Panc1 (cell line): ENCODE measurements at regions not wholly inside any gene's neighbourhood (a gene's known extent, or its start where the extent isn't known, plus 50 kb on each side); places are given as distances from the start of the nearest gene placed in this dataset.

ENCODE experiments used
- ATAC-seq: fragments of 200-7000 bp; cut with Tn5 transposase; 2 replicates; pipeline ENCODE4 v1.9.1; 2020; ENCODE audit warnings: mild to moderate bottlenecking, moderate library complexity
- BruUV-seq: library from RNA; stranded (reverse); fragments of 400-500 nt; replicated peaks from 2 replicates; lab custom pipeline; 2021; lab: Mats Ljungman, UMichigan
- CTCF ChIA-PET: fragments of 300-600 bp; sonication (Branson Sonifier 250); formaldehyde crosslinking; loops from one replicate; lab custom pipeline; 2022; ENCODE audit warnings: antibody characterized with exemption; lab: Charles Lee
- POLR2A ChIA-PET: fragments of 300-600 bp; sonication (Branson Sonifier 250); formaldehyde crosslinking; loops from one replicate; lab custom pipeline; 2022; ENCODE audit warnings: antibody characterized with exemption; lab: Charles Lee
- DNase-seq: peaks from one replicate; pipeline ENCODE4 v3.0.0-alpha.2; 2010; ENCODE audit warnings: low read depth, low spot score
- H3K27ac ChIP-seq: 2 replicates; pipeline ENCODE4 v1.5.1; 2011; ENCODE audit warnings: mild to moderate bottlenecking, low read length, inconsistent platforms
- H3K27me3 ChIP-seq: fragments of 200-500 bp; sonication (Bioruptor generic); 2 replicates; pipeline ENCODE4 v1.6.0; 2014; ENCODE audit warnings: low read length, inconsistent platforms; ENCODE audit not compliant: control insufficient read depth, insufficient read depth
- H3K36me3 ChIP-seq: fragments of 200-500 bp; sonication (Bioruptor generic); 2 replicates; pipeline ENCODE4 v1.5.1; 2014; ENCODE audit warnings: inconsistent platforms, mild to moderate bottlenecking, low read length, moderate library complexity; ENCODE audit not compliant: control insufficient read depth, insufficient read depth
- H3K4me1 ChIP-seq: 2 replicates; pipeline ENCODE4 v1.5.1; 2011; ENCODE audit warnings: inconsistent platforms, mild to moderate bottlenecking, low read length, moderate library complexity; ENCODE audit not compliant: control insufficient read depth, insufficient read depth
- H3K4me3 ChIP-seq, 2 experiments: 2 replicates each; pipeline ENCODE4 v1.5.1; 2011 to 2012; ENCODE audit warnings: low read depth in 2 of 2, low read length in 2 of 2, mild to moderate bottlenecking in 2 of 2, inconsistent platforms in 1 of 2, moderate library complexity in 1 of 2
- H3K9me3 ChIP-seq: fragments of 200-500 bp; sonication (Bioruptor generic); 2 replicates; pipeline ENCODE4 v1.5.1; 2014; ENCODE audit warnings: low read depth, mild to moderate bottlenecking, inconsistent platforms, low read length, moderate library complexity; ENCODE audit not compliant: control insufficient read depth, insufficient read depth
- CTCF ChIP-seq: fragments of 450-650 bp; IDR thresholded peaks from 2 replicates; pipeline ENCODE4 v1.5.1; 2017; ENCODE audit warnings: mild to moderate bottlenecking
- POLR2AphosphoS5 ChIP-seq: IDR thresholded peaks from 2 replicates; pipeline ENCODE4 v1.6.1; 2012; ENCODE audit warnings: mild to moderate bottlenecking, low read depth, low read length, moderate library complexity
- SIN3A ChIP-seq: IDR thresholded peaks from 2 replicates; pipeline ENCODE4 v1.6.1; 2012; ENCODE audit warnings: low read depth, mild to moderate bottlenecking, low read length, moderate library complexity, borderline replicate concordance; ENCODE audit not compliant: insufficient read depth
- TCF7L2 ChIP-seq: IDR thresholded peaks from 2 replicates; pipeline ENCODE4 v1.6.1; 2011; ENCODE audit warnings: mild to moderate bottlenecking, low read depth, low read length, inconsistent platforms
- in situ Hi-C: cut with HindIII; loops from 2 replicates; pipeline ENCODE4 v1.10.0; 2016; ENCODE audit warnings: low sequenced_read_pairs, low pct_unique_long_range_greater_than_20kb
- intact Hi-C: fragments of 100-400 bp; cut with micrococcal nuclease; formaldehyde crosslinking; loops from one replicate; pipeline ENCODE4 v1.10.0; 2022; ENCODE audit not compliant: unreplicated experiment
- TF ChIP-seq, protein P1 (sequence below), 2 experiments: IDR thresholded peaks; 2 replicates each; pipeline ENCODE4 v1.6.1; 2011 to 2012; ENCODE audit warnings: low read depth in 2 of 2, control low read depth in 1 of 2, low read length in 1 of 2, mild to moderate bottlenecking in 1 of 2, moderate library complexity in 1 of 2; ENCODE audit not compliant: insufficient read depth in 1 of 2

DNA sequence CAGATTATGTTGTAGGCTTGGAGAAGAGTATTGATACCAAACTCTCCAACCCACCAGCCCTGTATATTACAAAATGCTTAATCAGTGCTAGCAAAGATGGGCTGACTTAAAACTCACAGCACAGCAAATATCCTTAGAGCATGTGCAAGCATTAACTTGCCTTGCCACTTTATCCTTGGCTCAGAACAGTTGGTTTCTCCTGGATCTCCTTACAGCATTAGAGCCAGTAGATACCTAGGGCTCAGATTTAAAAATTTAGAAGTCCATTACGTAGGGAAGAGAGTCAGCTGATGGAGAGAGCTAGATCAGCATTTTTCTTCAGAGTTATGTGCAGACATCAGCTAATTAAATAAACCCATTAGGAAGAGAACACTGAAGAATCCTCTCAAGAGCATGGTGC lies 198.5 kb upstream of the ZBED5 start:
- ChIA-PET POLR2A (no interaction called here), CTCF (no interaction called here)
- intact Hi-C loops = no loop called here
- no peaks in the 10 kb centered on the region for H3K36me3 ChIP-seq
- H3K9me3 ChIP-seq = peaks cover 14% of the 10 kb centered on the region
- H3K27me3 ChIP-seq = no peaks in the 10 kb centered on the region
- no TSS peak for BruUV-seq
- no peaks in the 10 kb centered on the region for H3K4me1 ChIP-seq
- no peak overlapping the region for H3K27ac ChIP-seq
- ATAC-seq = no peak
- in situ Hi-C loops = no loop called here
- H3K4me3 ChIP-seq = no peak overlapping the region
- DNase-seq = no peak
- TF ChIP-seq TCF7L2 = no peak
- no peak for TF ChIP-seq POLR2AphosphoS5
- TF ChIP-seq, protein P1, sequence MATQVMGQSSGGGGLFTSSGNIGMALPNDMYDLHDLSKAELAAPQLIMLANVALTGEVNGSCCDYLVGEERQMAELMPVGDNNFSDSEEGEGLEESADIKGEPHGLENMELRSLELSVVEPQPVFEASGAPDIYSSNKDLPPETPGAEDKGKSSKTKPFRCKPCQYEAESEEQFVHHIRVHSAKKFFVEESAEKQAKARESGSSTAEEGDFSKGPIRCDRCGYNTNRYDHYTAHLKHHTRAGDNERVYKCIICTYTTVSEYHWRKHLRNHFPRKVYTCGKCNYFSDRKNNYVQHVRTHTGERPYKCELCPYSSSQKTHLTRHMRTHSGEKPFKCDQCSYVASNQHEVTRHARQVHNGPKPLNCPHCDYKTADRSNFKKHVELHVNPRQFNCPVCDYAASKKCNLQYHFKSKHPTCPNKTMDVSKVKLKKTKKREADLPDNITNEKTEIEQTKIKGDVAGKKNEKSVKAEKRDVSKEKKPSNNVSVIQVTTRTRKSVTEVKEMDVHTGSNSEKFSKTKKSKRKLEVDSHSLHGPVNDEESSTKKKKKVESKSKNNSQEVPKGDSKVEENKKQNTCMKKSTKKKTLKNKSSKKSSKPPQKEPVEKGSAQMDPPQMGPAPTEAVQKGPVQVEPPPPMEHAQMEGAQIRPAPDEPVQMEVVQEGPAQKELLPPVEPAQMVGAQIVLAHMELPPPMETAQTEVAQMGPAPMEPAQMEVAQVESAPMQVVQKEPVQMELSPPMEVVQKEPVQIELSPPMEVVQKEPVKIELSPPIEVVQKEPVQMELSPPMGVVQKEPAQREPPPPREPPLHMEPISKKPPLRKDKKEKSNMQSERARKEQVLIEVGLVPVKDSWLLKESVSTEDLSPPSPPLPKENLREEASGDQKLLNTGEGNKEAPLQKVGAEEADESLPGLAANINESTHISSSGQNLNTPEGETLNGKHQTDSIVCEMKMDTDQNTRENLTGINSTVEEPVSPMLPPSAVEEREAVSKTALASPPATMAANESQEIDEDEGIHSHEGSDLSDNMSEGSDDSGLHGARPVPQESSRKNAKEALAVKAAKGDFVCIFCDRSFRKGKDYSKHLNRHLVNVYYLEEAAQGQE (IDR thresholded peaks at IDR 0.05; ENCODE audit: insufficient read depth in 1 of 2, low read depth in 2 of 2, low read length in 1 of 2) = no peak
- no peak for TF ChIP-seq CTCF
- TF ChIP-seq SIN3A = no peak

- ChIA-PET POLR2A (no interaction called here), CTCF (no interaction called here)
- BruUV-seq = no TSS peak
- intact Hi-C loops (no loop called here), in situ Hi-C loops (no loop called here)
- H3K27ac ChIP-seq = no peak overlapping the region
- H3K4me3 ChIP-seq = no peak overlapping the region
- H3K9me3 ChIP-seq = peaks cover 3% of the 10 kb centered on the region; the same call in 1 of the 2 replicates
- no peaks in the 10 kb centered on the region for H3K36me3 ChIP-seq
- no peak for ATAC-seq
- no peaks in the 10 kb centered on the region for H3K27me3 ChIP-seq
- no peak for DNase-seq
- TF ChIP-seq SIN3A (no peak), POLR2AphosphoS5 (no peak), TCF7L2 (no peak), CTCF (no peak)
- TF ChIP-seq, protein P1 (IDR thresholded peaks at IDR 0.05; ENCODE audit: insufficient read depth in 1 of 2, low read depth in 2 of 2, low read length in 1 of 2) = no peak
- no peaks in the 10 kb centered on the region for H3K4me1 ChIP-seq
These were observed 190.2 kb upstream of the ZBED5 start for GRCh38 chr11:11047851-11048610.
